Loucy (cell line): ENCODE measurements at regions not wholly inside any gene's neighbourhood (a gene's known extent, or its start where the extent isn't known, plus 50 kb on each side); places are given as distances from the start of the nearest gene placed in this dataset.

Experiments
- H2AFZ ChIP-seq: fragments of 200-600 bp; sonication (generic); 2 replicates; pipeline ENCODE4 v1.6.0; 2016; ENCODE audit warnings: antibody characterized with exemption, mild to moderate bottlenecking, low read length, moderate library complexity
- H3F3A ChIP-seq: fragments of 200-600 bp; 2 replicates; pipeline ENCODE4 v1.6.0; 2016; ENCODE audit warnings: antibody characterized with exemption, low read depth, mild to moderate bottlenecking
- H3K27me3 ChIP-seq: fragments of 200-600 bp; sonication (generic); 2 replicates; pipeline ENCODE4 v1.6.1; 2014; ENCODE audit warnings: low read length, mild to moderate bottlenecking; ENCODE audit not compliant: insufficient read depth, poor library complexity, severe bottlenecking
- H3K36me3 ChIP-seq: fragments of 200-600 bp; sonication (generic); 2 replicates; pipeline ENCODE4 v1.6.1; 2016; ENCODE audit warnings: low read length; ENCODE audit not compliant: insufficient read depth
- H3K4me1 ChIP-seq: fragments of 200-600 bp; sonication (generic); 2 replicates; pipeline ENCODE4 v1.5.1; 2014; ENCODE audit warnings: low read length, mild to moderate bottlenecking; ENCODE audit not compliant: insufficient read depth, poor library complexity, severe bottlenecking
- H3K4me2 ChIP-seq: fragments of 200-600 bp; sonication (generic); 2 replicates; pipeline ENCODE4 v1.6.0; 2014; ENCODE audit warnings: antibody characterized with exemption, low read length, low read depth, mild to moderate bottlenecking; ENCODE audit not compliant: poor library complexity, severe bottlenecking
- H3K4me3 ChIP-seq: fragments of 200-600 bp; sonication (generic); 2 replicates; pipeline ENCODE4 v1.5.1; 2014; ENCODE audit warnings: low read length, mild to moderate bottlenecking, mixed read lengths; ENCODE audit not compliant: poor library complexity, severe bottlenecking
- H3K79me2 ChIP-seq: fragments of 200-600 bp; sonication (generic); 2 replicates; pipeline ENCODE4 v1.6.1; 2014; ENCODE audit warnings: low read length; ENCODE audit not compliant: insufficient read depth
- H3K9ac ChIP-seq: fragments of 200-600 bp; sonication (generic); 2 replicates; pipeline ENCODE4 v1.6.0; 2014; ENCODE audit warnings: mild to moderate bottlenecking, low read depth, low read length, moderate library complexity; ENCODE audit not compliant: poor library complexity, severe bottlenecking
- H3K9me2 ChIP-seq: fragments of 200-600 bp; sonication (generic); replicated peaks from 2 replicates; pipeline ENCODE4 v1.6.1; 2016; ENCODE audit warnings: low read depth, low read length, mixed read lengths
- H3K9me3 ChIP-seq: fragments of 200-600 bp; sonication (generic); 2 replicates; pipeline ENCODE4 v1.6.1; 2014; ENCODE audit warnings: mild to moderate bottlenecking, antibody characterized with exemption, low read length, low read depth; ENCODE audit not compliant: insufficient read depth
- H4K20me1 ChIP-seq: fragments of 200-600 bp; sonication (generic); 2 replicates; pipeline ENCODE4 v1.6.0; 2014; ENCODE audit warnings: antibody characterized with exemption, low read length, mild to moderate bottlenecking; ENCODE audit not compliant: insufficient read depth, poor library complexity, severe bottlenecking
- EZH2phosphoT487 ChIP-seq: fragments of 200-600 bp; IDR thresholded peaks from 2 replicates; pipeline ENCODE4 v1.6.1; 2018; ENCODE audit warnings: antibody characterized with exemption, mild to moderate bottlenecking, moderate library complexity, borderline replicate concordance
- TF ChIP-seq, protein P1 (sequence below): fragments of 200-600 bp; sonication (generic); conservative IDR thresholded peaks from 2 replicates; pipeline ENCODE4 v1.5.1; 2014; ENCODE audit warnings: mild to moderate bottlenecking, antibody characterized with exemption, low read length

DNA sequence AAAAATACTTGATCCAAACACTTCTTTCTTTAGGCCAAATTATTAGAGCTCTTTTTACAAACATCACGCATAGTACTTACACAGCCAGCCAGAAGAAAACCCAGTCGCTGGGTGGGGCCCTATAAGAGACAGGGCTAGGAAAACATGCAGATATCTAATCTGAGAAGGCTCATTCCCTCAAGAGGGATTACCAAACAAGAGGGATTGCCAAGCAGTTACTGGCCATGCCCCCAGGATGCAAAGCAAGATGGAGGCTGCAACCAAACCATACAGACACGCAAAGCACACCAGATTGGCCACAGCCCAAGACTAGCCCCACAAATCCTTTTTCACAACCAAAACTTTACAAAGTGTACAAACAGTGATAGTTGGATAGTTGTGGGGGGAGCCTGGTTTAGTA, 1235.4 kb upstream of the GJE1 start:
- Histone ChIP-seq H3F3A (no peaks in the 10 kb centered on the region), H3K9ac (no peak overlapping the region), H3K9me3 (no peaks in the 10 kb centered on the region), H3K4me3 (no peak overlapping the region), H3K9me2 (no peaks in the 10 kb centered on the region), H2AFZ (no peak overlapping the region), H4K20me1 (no peaks in the 10 kb centered on the region), H3K4me1 (no peaks in the 10 kb centered on the region), H3K27me3 (no peaks in the 10 kb centered on the region), H3K79me2 (no peaks in the 10 kb centered on the region), H3K36me3 (no peaks in the 10 kb centered on the region), H3K4me2 (no peak overlapping the region)
- TF ChIP-seq, protein P1, sequence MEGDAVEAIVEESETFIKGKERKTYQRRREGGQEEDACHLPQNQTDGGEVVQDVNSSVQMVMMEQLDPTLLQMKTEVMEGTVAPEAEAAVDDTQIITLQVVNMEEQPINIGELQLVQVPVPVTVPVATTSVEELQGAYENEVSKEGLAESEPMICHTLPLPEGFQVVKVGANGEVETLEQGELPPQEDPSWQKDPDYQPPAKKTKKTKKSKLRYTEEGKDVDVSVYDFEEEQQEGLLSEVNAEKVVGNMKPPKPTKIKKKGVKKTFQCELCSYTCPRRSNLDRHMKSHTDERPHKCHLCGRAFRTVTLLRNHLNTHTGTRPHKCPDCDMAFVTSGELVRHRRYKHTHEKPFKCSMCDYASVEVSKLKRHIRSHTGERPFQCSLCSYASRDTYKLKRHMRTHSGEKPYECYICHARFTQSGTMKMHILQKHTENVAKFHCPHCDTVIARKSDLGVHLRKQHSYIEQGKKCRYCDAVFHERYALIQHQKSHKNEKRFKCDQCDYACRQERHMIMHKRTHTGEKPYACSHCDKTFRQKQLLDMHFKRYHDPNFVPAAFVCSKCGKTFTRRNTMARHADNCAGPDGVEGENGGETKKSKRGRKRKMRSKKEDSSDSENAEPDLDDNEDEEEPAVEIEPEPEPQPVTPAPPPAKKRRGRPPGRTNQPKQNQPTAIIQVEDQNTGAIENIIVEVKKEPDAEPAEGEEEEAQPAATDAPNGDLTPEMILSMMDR: no peak
- no peak for TF ChIP-seq EZH2phosphoT487

DNA sequence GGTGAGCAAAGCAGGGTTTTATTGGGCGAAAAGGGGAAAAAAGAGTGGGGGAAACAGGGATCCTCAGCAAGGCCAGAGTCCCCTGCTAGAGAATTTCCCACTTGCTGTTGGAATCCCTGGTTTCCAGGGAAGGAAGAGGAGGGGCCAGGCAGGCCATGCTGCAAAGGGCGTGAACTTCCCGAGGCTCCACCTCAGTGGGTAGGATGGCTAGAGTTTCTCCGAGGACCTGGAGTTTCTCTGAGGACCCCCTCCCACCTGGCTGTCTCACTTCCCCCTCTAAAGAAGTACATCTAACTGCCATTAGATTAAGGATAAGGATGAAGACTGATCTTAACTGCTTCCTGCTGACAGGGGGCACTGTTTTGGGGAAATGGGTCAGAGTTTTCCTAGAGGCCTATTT, 1239.3 kb upstream of the GJE1 start:
- Histone ChIP-seq H3K27me3 (no peaks in the 10 kb centered on the region), H3K36me3 (no peaks in the 10 kb centered on the region), H3K4me1 (no peaks in the 10 kb centered on the region), H2AFZ (no peak overlapping the region), H3K9me2 (no peaks in the 10 kb centered on the region), H4K20me1 (no peaks in the 10 kb centered on the region), H3K9ac (no peak overlapping the region), H3K79me2 (no peaks in the 10 kb centered on the region), H3K4me3 (no peak overlapping the region), H3F3A (no peaks in the 10 kb centered on the region), H3K4me2 (no peak overlapping the region), H3K9me3 (no peaks in the 10 kb centered on the region)
- no peak for TF ChIP-seq EZH2phosphoT487
- TF ChIP-seq, protein P1: no peak

DNA sequence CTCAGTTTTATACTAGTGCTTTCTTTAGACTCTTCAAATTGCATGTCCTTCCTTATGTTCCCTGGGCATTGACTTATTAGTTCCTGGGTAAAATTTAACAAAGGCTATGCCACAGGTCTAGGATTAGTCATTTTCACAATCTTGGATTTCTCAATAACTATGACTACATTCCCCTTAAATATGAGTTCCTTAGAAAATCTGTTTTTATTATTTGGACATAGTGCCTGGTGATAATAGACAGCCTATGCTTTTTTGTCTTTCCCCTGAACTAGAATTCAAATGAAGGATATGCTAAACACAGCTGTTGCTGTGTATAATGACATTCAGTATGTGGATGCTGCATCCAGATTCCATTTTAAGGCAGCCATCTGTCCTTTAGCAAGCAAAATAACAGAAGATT, 1252.8 kb upstream of the GJE1 start:
- Histone ChIP-seq H3K9ac (no peak overlapping the region), H3K36me3 (no peaks in the 10 kb centered on the region), H3K27me3 (no peaks in the 10 kb centered on the region), H3F3A (no peaks in the 10 kb centered on the region), H3K9me3 (no peaks in the 10 kb centered on the region), H3K9me2 (no peaks in the 10 kb centered on the region), H3K4me3 (no peak overlapping the region), H3K79me2 (no peaks in the 10 kb centered on the region), H3K4me2 (no peak overlapping the region), H2AFZ (no peak overlapping the region), H3K4me1 (no peaks in the 10 kb centered on the region), H4K20me1 (no peaks in the 10 kb centered on the region)
- no peak for TF ChIP-seq EZH2phosphoT487
- TF ChIP-seq, protein P1: no peak
